Hematopoietic multipotent progenitor cell treated with erythropoietin and hydrocortisone succinate and interleukin-3 and kit ligand, for 15 days (in vitro differentiated cells): ENCODE measurements at regions not wholly inside any gene's neighbourhood (a gene's known extent, or its start where the extent isn't known, plus 50 kb on each side); places are given as distances from the start of the nearest gene placed in this dataset.
"Not testable (repeated sequence)": the region's sequence is repeated elsewhere in the genome, so short reads cannot be mapped to it uniquely, and the experiment has no call there.

Source experiments
- DNase-seq: peaks from one replicate; pipeline ENCODE4 v3.0.0-alpha.2; 2015; ENCODE audit warnings: low spot score

DNA sequence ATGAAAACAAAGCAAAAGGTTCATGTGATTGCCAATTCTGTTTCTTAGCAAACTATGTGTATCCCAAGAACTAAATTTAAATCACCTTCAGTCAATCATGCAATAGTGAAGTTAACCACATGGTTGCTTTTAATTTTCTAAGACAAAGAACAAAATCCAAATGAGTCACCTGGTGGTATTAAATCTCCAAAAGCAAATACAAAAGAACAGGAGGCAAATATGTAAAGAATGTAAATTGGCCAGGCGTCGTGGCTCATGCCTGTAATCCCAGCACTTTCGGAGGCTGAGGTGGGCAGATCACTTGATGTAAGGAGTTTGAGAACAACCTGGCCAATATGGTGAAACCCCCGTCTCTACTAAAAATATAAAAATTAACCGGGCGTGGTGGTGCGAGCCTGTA lies 54.2 kb upstream of the PIK3R4 start:
- DNase-seq: no peak

DNA sequence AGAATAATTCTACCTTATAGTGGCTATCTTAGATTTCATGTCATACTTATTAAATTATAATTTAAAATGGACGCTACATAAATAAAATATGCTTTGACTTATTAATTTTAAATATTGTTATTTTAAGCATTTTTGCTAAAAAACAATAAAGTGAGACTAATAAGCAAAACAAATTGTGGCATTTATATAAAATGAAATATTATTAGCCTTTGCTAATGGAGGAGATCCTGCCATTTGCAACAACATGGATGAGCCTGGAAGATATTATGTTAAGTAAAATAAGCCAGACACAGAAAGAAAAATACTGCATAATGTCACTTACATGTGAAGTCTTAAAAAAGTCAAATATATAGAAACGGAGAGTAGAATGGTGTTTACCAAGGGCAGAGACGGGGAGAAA lies 54.8 kb upstream of the PIK3R4 start:
- DNase-seq: no peak

DNA sequence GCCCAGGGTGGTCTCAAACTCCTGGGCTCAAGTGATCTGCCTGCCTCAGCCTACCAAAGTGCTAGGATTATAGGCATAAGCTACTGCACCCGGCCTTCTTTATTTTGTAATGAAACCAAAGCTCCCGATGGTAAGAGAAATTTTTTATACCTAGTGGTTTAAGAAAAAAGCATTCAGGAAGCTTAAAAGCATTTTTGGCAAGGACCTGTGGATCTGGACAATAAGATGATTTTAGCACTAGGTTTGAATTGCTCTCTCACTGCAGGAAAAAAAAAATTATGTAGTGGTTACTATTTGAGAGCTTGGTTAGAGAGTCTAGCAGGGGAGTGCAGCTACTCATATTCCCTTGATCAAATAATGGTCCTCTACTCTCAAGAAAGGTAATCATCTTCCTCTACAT lies 64.9 kb upstream of the PIK3R4 start:
- DNase-seq: no peak

DNA sequence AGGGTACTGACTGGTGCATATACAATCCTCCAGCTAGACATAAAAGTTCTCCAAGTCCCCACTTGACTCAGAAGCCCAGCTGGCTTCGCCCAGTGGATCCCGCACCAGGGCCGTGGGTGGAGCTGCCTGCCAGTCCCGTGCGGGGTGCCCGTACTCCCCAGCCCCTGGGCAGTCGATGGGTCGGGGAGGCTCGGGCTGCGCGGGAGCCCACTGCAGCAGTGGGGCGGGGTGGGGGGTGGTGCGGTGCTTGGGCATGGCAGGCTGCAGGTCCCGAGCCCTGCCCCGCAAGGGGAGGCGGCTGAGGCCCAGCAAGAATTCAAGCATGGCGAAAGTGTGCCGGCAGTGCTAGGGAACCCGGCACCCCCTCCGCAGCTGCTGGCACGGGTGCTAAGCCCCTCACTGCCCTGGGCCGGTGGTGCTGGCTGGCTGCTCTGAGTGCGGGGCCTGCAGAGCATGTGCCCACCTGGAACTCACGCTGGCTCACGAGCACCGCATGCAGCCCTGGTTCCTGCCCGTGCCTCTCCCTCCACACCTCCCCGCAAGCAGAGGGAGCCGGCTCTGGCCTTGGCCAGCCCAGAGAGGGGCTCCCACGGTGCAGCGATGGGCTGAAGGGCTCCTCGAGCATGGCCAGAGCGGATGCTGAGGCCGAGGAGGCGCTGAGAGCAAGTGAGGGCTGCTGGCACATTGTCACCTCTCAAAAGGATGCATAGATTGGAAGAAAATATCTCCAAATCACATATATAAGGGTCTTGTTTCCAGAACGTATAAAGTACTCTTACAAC lies 68.3 kb upstream of the PIK3R4 start:
- no peak for DNase-seq

- DNase-seq: no peak
These were observed 70.2 kb upstream of the PIK3R4 start for GRCh38 chr3:130816561-130817445.

DNA sequence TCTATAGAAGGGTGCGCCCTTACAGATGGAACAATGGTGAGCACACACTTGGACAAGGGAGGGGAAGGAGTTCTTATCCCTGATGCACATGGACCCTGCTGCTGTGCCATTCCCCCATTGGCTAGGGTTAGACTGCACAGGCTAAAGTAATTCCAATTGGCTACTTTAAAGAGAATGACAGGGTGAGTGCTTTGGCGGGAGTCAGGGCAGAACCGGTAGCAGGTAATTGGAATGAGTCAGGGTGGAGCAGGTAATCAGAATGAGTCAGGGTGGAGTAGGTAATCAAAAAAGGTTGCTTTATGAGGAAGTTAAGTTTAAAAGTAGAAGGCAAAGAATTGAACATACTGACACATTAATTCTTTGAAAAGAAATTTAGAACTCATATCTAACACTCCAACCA lies 71.4 kb upstream of the PIK3R4 start:
- DNase-seq: not testable (repeated sequence)

DNA sequence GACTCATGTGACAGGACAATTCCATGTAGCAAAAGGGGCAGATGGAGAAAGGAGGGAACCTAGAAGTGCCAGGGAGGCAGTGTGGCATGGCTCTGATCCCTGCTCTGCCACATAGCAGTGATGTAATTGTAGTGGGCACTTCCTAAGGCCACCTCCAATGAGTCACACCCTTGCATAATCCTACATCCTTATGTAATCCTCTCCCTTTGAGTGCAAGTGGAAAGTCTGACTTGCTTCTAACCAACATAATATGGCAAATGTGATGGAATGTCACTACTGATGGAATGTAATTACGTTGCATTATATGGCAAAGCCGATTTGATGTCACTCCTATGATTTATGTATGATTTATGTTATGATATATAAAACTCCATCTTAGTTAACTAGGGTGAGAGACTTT lies 72.9 kb upstream of the ATP2C1 start:
- no peak for DNase-seq

DNA sequence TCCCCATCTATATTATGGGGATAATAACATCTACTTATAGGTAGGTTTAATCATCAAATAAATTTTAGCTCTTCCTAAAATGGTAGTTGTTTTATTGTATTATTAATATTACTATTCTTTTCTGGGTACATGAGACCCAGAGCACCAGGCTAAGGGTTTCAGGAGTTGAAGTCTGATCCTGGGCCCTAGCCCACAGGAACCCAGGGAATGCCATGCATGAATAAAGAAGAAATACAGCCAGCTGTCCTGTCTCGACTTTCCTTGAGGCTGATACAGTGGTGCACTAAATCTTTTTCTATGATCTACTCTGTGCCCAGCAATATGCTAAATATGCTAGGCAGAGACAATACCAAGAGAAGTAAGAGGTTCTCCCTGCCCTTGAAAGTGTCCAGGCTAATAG lies 72.1 kb upstream of the ATP2C1 start:
- no peak for DNase-seq

GRCh38 chr3:130823241-130823884 lies 70.5 kb upstream of the ATP2C1 start:
- DNase-seq: no peak

GRCh38 chr3:130823996-130824395 lies 69.9 kb upstream of the ATP2C1 start:
- no peak for DNase-seq

GRCh38 chr3:130825762-130826299 lies 68.1 kb upstream of the ATP2C1 start:
- DNase-seq: no peak

GRCh38 chr3:130826516-130827182 lies 67.2 kb upstream of the ATP2C1 start:
- DNase-seq: peak; percentile 32

- no peak for DNase-seq
These were observed 66.4 kb upstream of the ATP2C1 start for GRCh38 chr3:130827486-130827885.

GRCh38 chr3:130828948-130829947 lies 64.6 kb upstream of the ATP2C1 start:
- DNase-seq: peak; percentile 88

DNA sequence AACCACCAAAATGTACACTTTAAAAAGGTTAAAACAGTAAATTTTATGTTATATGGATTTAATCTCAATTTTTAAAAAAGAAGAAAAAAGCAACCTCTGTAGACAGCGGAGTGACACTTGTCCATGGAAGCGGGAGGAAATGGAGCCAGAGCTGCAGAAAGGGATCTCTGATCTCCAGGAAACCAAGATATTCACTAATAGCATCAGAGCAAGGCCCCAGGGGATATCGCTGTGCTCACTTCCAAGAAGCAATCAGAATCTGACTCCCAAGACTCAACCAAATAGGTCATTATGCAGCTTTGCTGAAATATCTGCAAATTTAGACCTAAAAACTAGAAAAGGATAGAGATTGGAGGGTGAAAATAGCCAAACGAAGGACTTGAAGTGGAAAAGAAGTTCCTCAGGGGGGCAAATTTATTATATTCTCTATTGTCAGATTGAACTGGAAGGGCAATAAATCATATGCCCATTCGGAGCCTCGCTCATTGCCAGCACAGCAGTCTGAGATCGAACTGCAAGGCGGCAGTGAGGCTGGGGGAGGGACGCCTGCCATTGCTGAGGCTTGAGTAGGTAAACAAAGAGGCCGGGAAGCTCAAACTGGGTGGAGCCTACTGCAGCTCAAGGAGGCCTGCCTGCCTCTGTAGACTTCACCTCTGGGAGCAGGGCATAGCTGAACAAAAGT lies 62.0 kb upstream of the ATP2C1 start:
- DNase-seq: no peak

- DNase-seq: not testable (repeated sequence)
These were observed 61.5 kb upstream of the ATP2C1 start for GRCh38 chr3:130832401-130832746.

DNA sequence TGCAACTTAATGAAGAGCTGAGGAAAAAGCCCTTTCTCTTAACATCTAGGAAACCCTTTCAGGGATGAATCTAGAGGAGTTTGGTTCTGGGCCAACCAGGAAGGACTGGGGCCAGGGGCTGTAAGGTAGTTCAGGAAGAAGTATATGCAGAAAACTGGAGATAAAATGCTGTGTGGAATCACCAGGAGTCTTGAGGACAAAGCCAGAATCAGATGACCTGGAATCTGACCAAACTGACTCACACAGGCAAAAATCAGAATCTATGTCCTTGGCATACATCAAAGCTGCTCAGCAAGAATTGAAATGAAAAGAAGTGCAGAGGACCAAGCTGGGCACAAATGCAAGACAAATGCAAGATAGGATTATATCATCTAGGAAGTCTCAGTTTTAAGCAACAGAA lies 59.4 kb upstream of the ATP2C1 start:
- DNase-seq: no peak

GRCh38 chr3:130835483-130835882 lies 58.4 kb upstream of the ATP2C1 start:
- no peak for DNase-seq

GRCh38 chr3:130838898-130839600 lies 54.8 kb upstream of the ATP2C1 start:
- DNase-seq: no peak

GRCh38 chr3:130839813-130840212 lies 54.1 kb upstream of the ATP2C1 start:
- DNase-seq: no peak
